WTC11 (cell line): ENCODE measurements at regions not wholly inside any gene's neighbourhood (a gene's known extent, or its start where the extent isn't known, plus 50 kb on each side); places are given as distances from the start of the nearest gene placed in this dataset.

Experiments used
- ATAC-seq: fragments of 200-7000 bp; cut with Tn5 transposase; 2 replicates; pipeline ENCODE4 v1.10.0; 2021; ENCODE audit warnings: mild to moderate bottlenecking, moderate library complexity
- CTCF ChIA-PET: fragments of 300-600 bp; sonication (Branson Sonifier 250); formaldehyde crosslinking; loops from one replicate; lab custom pipeline; 2021; ENCODE audit warnings: antibody characterized with exemption; lab: Charles Lee
- POLR2A ChIA-PET: fragments of 350-600 bp; sonication (Branson Sonifier 250); formaldehyde crosslinking; loops from one replicate; lab custom pipeline; 2021; ENCODE audit warnings: antibody characterized with exemption; lab: Charles Lee
- DNase-seq: peaks from one replicate; pipeline ENCODE4 v3.0.0; 2021; ENCODE audit warnings: low spot score
- H3K27ac Mint-ChIP-seq: 2 replicates; pipeline ENCODE4 v1.8.0; 2021; ENCODE audit warnings: mixed read lengths
- H3K27me3 Mint-ChIP-seq: 2 replicates; pipeline ENCODE4 v1.8.0; 2021; ENCODE audit warnings: low read depth, mild to moderate bottlenecking, moderate library complexity, mixed read lengths
- H3K36me3 Mint-ChIP-seq: 2 replicates; pipeline ENCODE4 v1.8.0; 2021; ENCODE audit warnings: mixed read lengths
- H3K4me1 Mint-ChIP-seq: 2 replicates; pipeline ENCODE4 v1.8.0; 2022; ENCODE audit warnings: mixed read lengths
- H3K4me3 Mint-ChIP-seq: 2 replicates; pipeline ENCODE4 v1.8.0; 2021; ENCODE audit warnings: mild to moderate bottlenecking, moderate library complexity, mixed read lengths
- H3K9me3 Mint-ChIP-seq: 2 replicates; pipeline ENCODE4 v1.8.0; 2021; ENCODE audit warnings: mixed read lengths
- ARID4B ChIP-seq: sonication (generic); formaldehyde crosslinking; IDR thresholded peaks from 2 replicates; pipeline ENCODE4 v1.8.0; 2023; ENCODE audit warnings: missing genetic modification reagents, mild to moderate bottlenecking, borderline replicate concordance
- ETV6 ChIP-seq: sonication (generic); formaldehyde crosslinking; IDR thresholded peaks from 2 replicates; pipeline ENCODE4 v1.8.1; 2022; ENCODE audit warnings: mild to moderate bottlenecking, missing genetic modification reagents
- FOXP4 ChIP-seq: sonication (generic); formaldehyde crosslinking; IDR thresholded peaks from 2 replicates; pipeline ENCODE4 v1.8.0; 2022; ENCODE audit warnings: mild to moderate bottlenecking, missing genetic modification reagents
- JUN ChIP-seq: sonication (generic); formaldehyde crosslinking; IDR thresholded peaks from 2 replicates; pipeline ENCODE4 v1.8.0; 2023; ENCODE audit warnings: mild to moderate bottlenecking, missing genetic modification reagents
- MAX ChIP-seq: sonication (generic); formaldehyde crosslinking; IDR thresholded peaks from 2 replicates; pipeline ENCODE4 v1.8.0; 2022; ENCODE audit warnings: mild to moderate bottlenecking, missing genetic modification reagents
- NR3C1 ChIP-seq: sonication (generic); formaldehyde crosslinking; conservative IDR thresholded peaks from 2 replicates; pipeline ENCODE4 v1.8.1; 2023; ENCODE audit warnings: low read depth, mild to moderate bottlenecking, missing genetic modification reagents
- PRRX2 ChIP-seq: fragments of 250-450 bp; sonication (Bioruptor Pico); IDR thresholded peaks from 2 replicates; pipeline ENCODE4 v1.8.0; 2021; ENCODE audit warnings: mild to moderate bottlenecking
- SOX15 ChIP-seq: fragments of 250-450 bp; sonication (Bioruptor Pico); IDR thresholded peaks from 2 replicates; pipeline ENCODE4 v1.9.0; 2021; ENCODE audit warnings: mild to moderate bottlenecking
- USF1 ChIP-seq: sonication (generic); formaldehyde crosslinking; IDR thresholded peaks from 2 replicates; pipeline ENCODE4 v1.8.0; 2022; ENCODE audit warnings: mild to moderate bottlenecking, missing genetic modification reagents
- ZNF263 ChIP-seq: sonication (generic); formaldehyde crosslinking; IDR thresholded peaks from 2 replicates; pipeline ENCODE4 v1.8.1; 2022; ENCODE audit warnings: low read depth, mild to moderate bottlenecking, moderate library complexity, missing genetic modification reagents
- ZNF416 ChIP-seq: fragments of 250-450 bp; sonication (Bioruptor Pico); IDR thresholded peaks from 2 replicates; pipeline ENCODE4 v1.9.0; 2021; ENCODE audit warnings: mild to moderate bottlenecking, inconsistent platforms
- TF ChIP-seq, protein P1 (sequence below): sonication (generic); formaldehyde crosslinking; conservative IDR thresholded peaks from 2 replicates; pipeline ENCODE4 v1.8.1; 2023; ENCODE audit warnings: mild to moderate bottlenecking, low read depth, missing genetic modification reagents, moderate library complexity
- TF ChIP-seq, protein P2 (sequence below): fragments of 250-450 bp; sonication (Bioruptor Pico); IDR thresholded peaks from 2 replicates; pipeline ENCODE4 v1.9.0; 2021; ENCODE audit warnings: moderate library complexity, mild to moderate bottlenecking, inconsistent platforms, borderline replicate concordance
- TF ChIP-seq, protein P3 (sequence below): fragments of 250-450 bp; sonication (Bioruptor Pico); IDR thresholded peaks from 2 replicates; pipeline ENCODE4 v1.9.0; 2021; ENCODE audit warnings: mild to moderate bottlenecking

DNA sequence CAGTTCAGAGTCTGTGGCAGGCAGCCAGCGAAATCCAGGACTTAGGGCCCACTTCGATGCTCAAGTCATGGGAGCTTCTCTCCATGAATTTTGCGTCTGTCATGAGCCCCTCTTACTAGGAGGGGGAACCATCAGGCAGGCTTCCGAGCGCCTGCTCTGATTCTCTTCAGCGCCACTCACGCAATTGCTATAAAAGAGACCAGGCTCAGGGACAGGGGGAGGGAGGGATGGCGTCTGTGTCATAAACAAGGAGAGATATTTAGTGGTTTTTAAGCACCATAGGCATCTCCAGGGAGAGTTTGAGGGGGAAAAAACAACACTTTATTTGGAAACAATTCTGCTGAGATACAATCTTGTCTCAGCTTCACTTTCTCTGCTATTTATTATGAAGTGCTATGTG, 60.6 kb downstream of the NAV1 start:
- no peaks in the 10 kb centered on the region for H3K9me3 Mint-ChIP-seq
- peaks cover 4% of the 10 kb centered on the region for H3K27me3 Mint-ChIP-seq
- ChIA-PET CTCF (interaction anchor here (0.9 kb wide), 1 partner anchor 40 kb away, joined by 3 read pairs; no protein-coding TSS in a partner anchor), POLR2A (interaction anchor here (1.3 kb wide), 1 partner anchor 9 kb away, joined by 3 read pairs; no protein-coding TSS in a partner anchor)
- ATAC-seq = no peak
- no peak overlapping the region for H3K4me3 Mint-ChIP-seq
- no peak overlapping the region for H3K27ac Mint-ChIP-seq
- H3K4me1 Mint-ChIP-seq = peaks cover 2% of the 10 kb centered on the region
- no peaks in the 10 kb centered on the region for H3K36me3 Mint-ChIP-seq
- DNase-seq = no peak
- TF ChIP-seq ZNF263 (CRISPR knock-in tag) (no peak), JUN (CRISPR knock-in tag) (no peak), MAX (CRISPR knock-in tag) (no peak), ARID4B (no peak), ZNF416 (CRISPR knock-in tag) (no peak), SOX15 (CRISPR knock-in tag) (no peak), ETV6 (CRISPR knock-in tag) (no peak), USF1 (CRISPR knock-in tag) (no peak), NR3C1 (CRISPR knock-in tag) (no peak), FOXP4 (CRISPR knock-in tag) (no peak), PRRX2 (CRISPR knock-in tag) (no peak)
- TF ChIP-seq, protein P1, sequence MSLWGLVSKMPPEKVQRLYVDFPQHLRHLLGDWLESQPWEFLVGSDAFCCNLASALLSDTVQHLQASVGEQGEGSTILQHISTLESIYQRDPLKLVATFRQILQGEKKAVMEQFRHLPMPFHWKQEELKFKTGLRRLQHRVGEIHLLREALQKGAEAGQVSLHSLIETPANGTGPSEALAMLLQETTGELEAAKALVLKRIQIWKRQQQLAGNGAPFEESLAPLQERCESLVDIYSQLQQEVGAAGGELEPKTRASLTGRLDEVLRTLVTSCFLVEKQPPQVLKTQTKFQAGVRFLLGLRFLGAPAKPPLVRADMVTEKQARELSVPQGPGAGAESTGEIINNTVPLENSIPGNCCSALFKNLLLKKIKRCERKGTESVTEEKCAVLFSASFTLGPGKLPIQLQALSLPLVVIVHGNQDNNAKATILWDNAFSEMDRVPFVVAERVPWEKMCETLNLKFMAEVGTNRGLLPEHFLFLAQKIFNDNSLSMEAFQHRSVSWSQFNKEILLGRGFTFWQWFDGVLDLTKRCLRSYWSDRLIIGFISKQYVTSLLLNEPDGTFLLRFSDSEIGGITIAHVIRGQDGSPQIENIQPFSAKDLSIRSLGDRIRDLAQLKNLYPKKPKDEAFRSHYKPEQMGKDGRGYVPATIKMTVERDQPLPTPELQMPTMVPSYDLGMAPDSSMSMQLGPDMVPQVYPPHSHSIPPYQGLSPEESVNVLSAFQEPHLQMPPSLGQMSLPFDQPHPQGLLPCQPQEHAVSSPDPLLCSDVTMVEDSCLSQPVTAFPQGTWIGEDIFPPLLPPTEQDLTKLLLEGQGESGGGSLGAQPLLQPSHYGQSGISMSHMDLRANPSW (CRISPR knock-in tag) = no peak
- TF ChIP-seq, protein P2, sequence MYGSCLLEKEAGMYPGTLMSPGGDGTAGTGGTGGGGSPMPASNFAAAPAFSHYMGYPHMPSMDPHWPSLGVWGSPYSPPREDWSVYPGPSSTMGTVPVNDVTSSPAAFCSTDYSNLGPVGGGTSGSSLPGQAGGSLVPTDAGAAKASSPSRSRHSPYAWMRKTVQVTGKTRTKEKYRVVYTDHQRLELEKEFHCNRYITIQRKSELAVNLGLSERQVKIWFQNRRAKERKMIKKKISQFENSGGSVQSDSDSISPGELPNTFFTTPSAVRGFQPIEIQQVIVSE (CRISPR knock-in tag) = no peak
- TF ChIP-seq, protein P3, sequence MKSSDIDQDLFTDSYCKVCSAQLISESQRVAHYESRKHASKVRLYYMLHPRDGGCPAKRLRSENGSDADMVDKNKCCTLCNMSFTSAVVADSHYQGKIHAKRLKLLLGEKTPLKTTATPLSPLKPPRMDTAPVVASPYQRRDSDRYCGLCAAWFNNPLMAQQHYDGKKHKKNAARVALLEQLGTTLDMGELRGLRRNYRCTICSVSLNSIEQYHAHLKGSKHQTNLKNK (CRISPR knock-in tag) = no peak
